Liver (tissue), 3 donors: ENCODE measurements at regions not wholly inside any gene's neighbourhood (a gene's known extent, or its start where the extent isn't known, plus 50 kb on each side); places are given as distances from the start of the nearest gene placed in this dataset.

Experiments used
- ATF3 ChIP-seq: IDR thresholded peaks from 2 replicates; pipeline ENCODE4 v1.6.1; 2016; ENCODE audit warnings: antibody characterized with exemption
- CTCF ChIP-seq: fragments of 150-350 bp; IDR thresholded peaks from 2 replicates; pipeline ENCODE4 v1.5.1; 2017; ENCODE audit warnings: improper control_type of control experiment, low read depth, low read length; ENCODE audit not compliant: missing input control
- EGR1 ChIP-seq, 2 donors: IDR thresholded peaks; 2 replicates each; pipeline ENCODE4 v1.6.1; 2016 to 2018; ENCODE audit warnings: antibody characterized with exemption in 2 of 2, low read depth in 2 of 2
- GABPA ChIP-seq, 2 donors: IDR thresholded peaks in 1 of 2; conservative IDR thresholded peaks in 1 of 2; 2 replicates each; pipeline ENCODE4 v1.6.1; 2016; ENCODE audit warnings: antibody characterized with exemption in 2 of 2, mild to moderate bottlenecking in 1 of 2, moderate library complexity in 1 of 2
- HNF4G ChIP-seq: IDR thresholded peaks from 2 replicates; pipeline ENCODE4 v1.6.1; 2016; ENCODE audit warnings: antibody characterized with exemption
- JUND ChIP-seq, 2 donors: IDR thresholded peaks; 2 replicates each; pipeline ENCODE4 v1.6.1; 2016; ENCODE audit warnings: antibody characterized with exemption in 2 of 2
- MAX ChIP-seq: IDR thresholded peaks from 2 replicates; pipeline ENCODE4 v1.6.1; 2016; ENCODE audit warnings: antibody characterized with exemption
- RAD21 ChIP-seq, 2 donors: IDR thresholded peaks; 2 replicates each; pipeline ENCODE4 v1.6.1; 2016; ENCODE audit warnings: antibody characterized with exemption in 2 of 2, mild to moderate bottlenecking in 2 of 2
- REST ChIP-seq: IDR thresholded peaks from 2 replicates; pipeline ENCODE4 v1.6.1; 2016; ENCODE audit warnings: antibody characterized with exemption, mild to moderate bottlenecking
- SP1 ChIP-seq: IDR thresholded peaks from 2 replicates; pipeline ENCODE4 v1.6.1; 2018; ENCODE audit warnings: antibody characterized with exemption, mild to moderate bottlenecking
- TAF1 ChIP-seq: conservative IDR thresholded peaks from 2 replicates; pipeline ENCODE4 v1.6.1; 2016; ENCODE audit warnings: antibody characterized with exemption, mild to moderate bottlenecking
- YY1 ChIP-seq: IDR thresholded peaks from 2 replicates; pipeline ENCODE4 v1.6.1; 2016; ENCODE audit warnings: antibody characterized with exemption, mild to moderate bottlenecking
- ZBTB33 ChIP-seq: IDR thresholded peaks from 2 replicates; pipeline ENCODE4 v1.6.1; 2016; ENCODE audit warnings: antibody characterized with exemption
- donor health status: healthy.
- donor health status: healthy.

- no peak for TF ChIP-seq CTCF
- no peak for TF ChIP-seq MAX
- no peak for TF ChIP-seq SP1
- TF ChIP-seq EGR1 (IDR thresholded peaks at IDR 0.05; ENCODE audit: low read depth in 2 of 2), result no peak
- TF ChIP-seq JUND (IDR thresholded peaks at IDR 0.05), result no peak
- TF ChIP-seq YY1, result no peak
- no peak for TF ChIP-seq ATF3
- no peak for TF ChIP-seq GABPA (IDR thresholded peaks at IDR 0.05 in 1 of 2, conservative IDR thresholded peaks at IDR 0.05 in 1 of 2)
- no peak for TF ChIP-seq HNF4G
- TF ChIP-seq RAD21 (IDR thresholded peaks at IDR 0.05), result no peak
- TF ChIP-seq REST, result no peak
- TF ChIP-seq TAF1, result no peak
- TF ChIP-seq ZBTB33, result no peak
These were observed 130.3 kb upstream of the PLXNA2 start for GRCh38 chr1:208374391-208374941.
